ENCODE measurements at regions not wholly inside any gene's neighbourhood (a gene's known extent, or its start where the extent isn't known, plus 50 kb on each side); places are given as distances from the start of the nearest gene placed in this dataset.
"Not testable (repeated sequence)": the region's sequence is repeated elsewhere in the genome, so short reads cannot be mapped to it uniquely, and the experiment has no call there.

DNA sequence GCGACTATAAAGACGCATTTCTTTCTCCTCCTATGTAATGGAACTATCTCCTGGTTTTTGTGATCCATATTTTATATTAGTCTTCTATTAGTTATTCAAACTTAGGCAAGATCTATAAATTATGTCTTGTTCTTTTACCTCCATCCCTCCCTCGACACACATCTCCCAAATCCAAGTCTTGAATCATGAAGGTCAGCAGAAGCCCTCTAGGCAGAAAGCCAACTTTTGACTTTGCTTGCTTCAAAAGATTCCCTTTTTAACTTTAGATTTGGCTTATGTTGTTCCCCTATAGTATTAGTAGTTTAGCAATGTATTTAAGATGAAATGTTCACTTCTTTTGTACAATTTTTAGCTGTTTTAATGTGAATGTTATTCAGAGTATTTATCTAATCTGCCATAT lies 689.8 kb downstream of the SLC6A15 start:
- no peak for DNase-seq

- no peak for DNase-seq
These were observed 694.2 kb downstream of the SLC6A15 start for GRCh38 chr12:84218406-84218805.

DNA sequence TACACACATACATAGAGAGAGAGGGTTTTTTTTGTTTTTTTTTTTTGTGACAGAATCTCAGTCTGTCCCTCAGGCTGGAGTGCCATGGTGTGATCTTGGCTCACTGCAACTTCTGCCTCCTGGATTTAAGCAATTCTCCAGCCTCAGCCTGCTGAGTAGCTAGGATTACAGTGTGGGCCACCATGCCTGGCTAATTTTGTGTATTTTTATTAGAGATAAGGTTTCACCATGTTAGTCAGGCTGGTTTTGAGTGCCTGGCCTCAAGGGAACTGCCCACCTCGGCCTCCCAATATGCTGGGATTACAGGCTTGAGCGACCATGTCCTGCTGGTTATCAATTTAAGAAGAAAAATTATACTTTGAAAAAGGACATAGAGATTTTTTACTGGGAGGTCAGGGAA lies 710.6 kb downstream of the SLC6A15 start:
- peak; percentile 30 for DNase-seq

GRCh38 chr12:84198294-84198946 lies 714.2 kb downstream of the SLC6A15 start:
- DNase-seq: no peak

- DNase-seq: no peak
These were observed 720.8 kb downstream of the SLC6A15 start for GRCh38 chr12:84191779-84192178.

DNA sequence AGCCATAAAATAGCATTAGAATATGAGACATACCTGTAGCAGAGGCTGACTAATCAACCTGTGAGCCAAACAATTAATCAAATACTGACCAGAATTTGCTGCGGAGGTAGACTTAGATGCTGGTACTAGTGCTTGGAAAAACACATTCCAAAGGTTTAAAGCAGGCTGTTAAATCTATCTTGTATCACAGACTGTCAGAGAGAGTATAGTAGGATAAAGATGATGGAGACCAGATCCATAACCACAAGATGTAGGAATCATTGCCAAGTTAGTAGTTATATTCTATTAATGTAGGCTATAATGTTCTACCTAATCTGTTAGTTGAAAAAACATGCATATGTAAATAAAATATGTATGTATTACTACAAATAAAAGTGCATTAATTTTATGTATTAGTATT lies 726.2 kb downstream of the SLC6A15 start:
- DNase-seq: no peak

DNA sequence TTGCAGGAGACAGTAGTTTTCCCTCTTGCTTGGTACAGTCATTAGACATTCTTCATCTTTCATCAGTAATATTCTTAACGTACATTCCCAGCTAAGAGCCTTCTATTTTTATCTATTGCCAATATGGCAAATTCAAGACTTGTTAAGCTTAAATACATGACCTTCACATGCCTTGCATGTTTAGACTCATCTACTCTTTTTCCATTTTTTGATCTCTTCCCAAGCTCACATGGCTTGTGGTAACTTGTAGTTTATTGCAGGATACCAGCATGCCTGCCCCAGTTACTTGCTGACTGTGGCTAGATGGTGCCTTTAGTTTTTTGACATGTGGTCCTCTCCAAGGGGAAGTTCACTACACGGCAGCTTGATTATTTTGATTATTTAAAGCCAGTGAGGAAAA lies 729.0 kb downstream of the SLC6A15 start:
- DNase-seq: no peak

GRCh38 chr12:84174115-84174514 lies 738.5 kb downstream of the SLC6A15 start:
- DNase-seq: no peak

DNA sequence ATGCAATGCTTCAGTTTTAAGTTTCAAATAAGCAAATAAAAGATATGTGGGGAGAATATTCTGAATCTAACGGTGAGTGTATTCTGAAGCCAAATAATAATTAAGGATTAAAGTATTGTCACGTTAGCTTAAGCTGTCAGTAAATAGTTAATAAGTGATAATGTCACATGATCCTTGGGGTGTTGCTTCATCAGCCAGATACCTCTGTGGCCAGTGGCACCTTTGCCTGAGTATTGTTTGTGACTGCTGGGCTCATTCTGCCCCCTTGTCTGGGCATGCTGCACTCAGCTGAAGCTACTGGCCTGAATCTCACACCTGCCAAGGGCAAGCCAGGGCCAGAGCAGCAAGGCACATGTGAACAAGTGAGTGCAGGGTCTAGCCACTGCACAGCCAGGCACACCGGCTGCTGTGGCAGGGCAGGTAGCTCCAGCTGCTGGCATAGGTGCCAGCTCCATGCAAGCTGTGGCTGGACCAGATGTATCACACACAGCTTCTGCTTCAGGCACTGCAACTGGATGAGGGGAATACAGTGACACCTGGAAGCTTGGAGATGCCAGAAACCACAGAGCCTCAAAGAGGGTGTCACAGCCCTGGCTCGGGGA lies 739.7 kb downstream of the SLC6A15 start:
- DNase-seq: no peak

GRCh38 chr12:84166812-84167211 lies 745.8 kb downstream of the SLC6A15 start:
- no peak for DNase-seq

GRCh38 chr12:84165998-84166571 lies 746.5 kb downstream of the SLC6A15 start:
- DNase-seq: no peak

DNA sequence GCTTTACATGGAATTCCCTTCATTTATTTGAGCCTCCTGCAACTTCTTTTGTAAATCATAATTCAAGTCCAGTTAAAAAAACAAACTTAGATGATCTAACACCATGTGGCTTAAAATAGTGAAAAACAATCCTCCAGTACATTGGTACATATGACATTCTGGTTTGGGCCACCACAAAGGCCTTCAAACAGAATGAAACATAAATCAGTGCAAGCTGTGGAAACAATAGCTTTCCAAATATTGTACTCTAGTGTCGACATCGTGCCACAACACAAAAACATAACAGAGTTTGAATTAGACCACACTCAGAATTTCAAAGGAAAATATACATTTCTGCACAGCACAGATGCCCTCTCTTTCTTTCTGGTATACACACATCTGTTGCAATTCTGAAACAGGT lies 751.3 kb downstream of the SLC6A15 start:
- DNase-seq: no peak

- no peak for DNase-seq
These were observed 753.3 kb downstream of the SLC6A15 start for GRCh38 chr12:84159260-84159659.

- DNase-seq: no peak
These were observed 755.4 kb downstream of the SLC6A15 start for GRCh38 chr12:84157170-84157569.

GRCh38 chr12:84154991-84155930 lies 757.3 kb downstream of the SLC6A15 start:
- not testable (repeated sequence) for DNase-seq

GRCh38 chr12:84154439-84154990 lies 758.1 kb downstream of the SLC6A15 start:
- DNase-seq: not testable (repeated sequence)

- peak; percentile 39 for DNase-seq
These were observed 762.4 kb downstream of the SLC6A15 start for GRCh38 chr12:84150201-84150600.

DNA sequence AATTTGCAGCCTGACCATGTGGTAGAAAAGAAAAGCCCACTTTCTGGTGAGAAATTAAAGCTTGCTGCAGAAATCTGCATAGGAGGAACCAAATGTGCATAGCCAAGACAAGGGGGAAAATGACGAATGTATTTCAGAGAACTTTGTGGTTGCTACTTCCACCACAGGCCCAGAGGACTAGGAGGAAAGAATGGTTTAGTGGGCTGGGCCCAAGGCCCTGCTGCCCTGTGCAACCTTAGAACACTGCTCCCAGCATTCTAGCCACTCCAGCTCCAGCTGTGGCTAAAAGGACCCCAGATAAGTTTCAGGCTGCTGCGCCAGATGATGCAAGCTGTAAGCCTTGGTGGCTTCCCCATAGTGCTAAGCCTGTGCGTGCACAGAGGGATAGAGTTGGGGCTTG lies 764.3 kb downstream of the SLC6A15 start:
- DNase-seq: no peak

- no peak for DNase-seq
These were observed 775.7 kb downstream of the SLC6A15 start for GRCh38 chr12:84136862-84137367.

- no peak for DNase-seq
These were observed 776.9 kb downstream of the SLC6A15 start for GRCh38 chr12:84135586-84136279.

GRCh38 chr12:84134797-84135366 lies 777.7 kb downstream of the SLC6A15 start:
- DNase-seq: no peak
